CD4-positive, alpha-beta T cell treated with Interferon alpha-2 for 1 hour (primary cell): ENCODE measurements at regions not wholly inside any gene's neighbourhood (a gene's known extent, or its start where the extent isn't known, plus 50 kb on each side); places are given as distances from the start of the nearest gene placed in this dataset.

Source experiments
- DNase-seq, 2 donors: peaks; one replicate each; pipeline ENCODE4 v3.0.0-alpha.2; 2020 to 2022

DNA sequence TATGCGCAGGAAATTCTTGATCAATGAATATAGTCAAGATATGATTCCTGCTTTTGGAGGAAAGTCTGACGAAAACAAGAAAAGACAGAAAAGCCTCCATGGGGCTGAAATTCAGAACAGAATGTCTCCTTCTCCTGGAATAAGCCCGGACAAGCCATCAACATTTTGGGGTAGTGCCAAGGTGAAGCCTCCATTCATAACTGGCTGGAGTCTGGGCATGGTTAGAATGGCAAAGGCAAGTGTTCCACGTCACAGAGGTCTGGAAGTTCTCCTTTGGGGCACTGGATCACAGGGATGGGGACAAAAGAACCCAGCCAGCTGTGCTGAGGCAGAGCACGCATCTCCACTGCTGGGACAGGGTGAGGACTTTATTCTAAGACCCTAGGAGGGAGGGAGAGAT is 505.7 kb downstream of the CMPK2 start:
- DNase-seq = no peak

DNA sequence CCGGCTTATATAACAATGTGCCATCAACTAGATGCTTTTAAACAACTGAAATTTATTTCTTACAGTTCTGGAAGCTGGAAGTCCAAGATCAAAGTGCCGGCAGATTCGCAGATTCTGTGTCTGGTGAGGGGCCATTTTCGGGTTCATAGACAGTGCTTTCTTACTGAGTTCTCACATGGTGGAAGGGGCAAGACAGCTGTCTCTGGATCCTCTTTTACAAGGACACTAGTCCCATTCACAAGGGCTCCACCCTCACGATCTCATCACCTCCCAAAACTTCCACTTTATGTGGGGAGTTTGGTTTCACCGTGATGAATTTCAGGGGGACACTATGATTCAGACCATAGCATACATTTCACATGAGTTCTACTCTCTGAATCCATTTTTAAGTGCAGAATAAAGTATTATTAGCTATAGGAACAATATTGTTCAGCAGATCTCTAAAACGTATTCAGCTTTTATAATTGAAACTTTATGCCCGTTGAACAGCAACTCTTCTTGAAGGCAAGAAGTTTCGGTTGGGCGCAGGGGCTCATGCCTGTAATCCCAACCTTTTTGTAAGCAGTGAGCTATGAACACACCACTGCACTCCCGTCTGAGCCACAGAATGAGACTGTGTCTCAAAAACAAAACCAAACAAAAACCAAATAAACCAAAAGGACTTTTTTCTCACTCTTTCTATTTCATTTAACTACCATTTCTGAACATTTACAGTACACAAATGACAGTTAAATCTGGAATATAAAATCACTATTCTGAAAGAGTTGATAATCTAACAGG is 502.8 kb downstream of the CMPK2 start:
- DNase-seq = no peak

GRCh38 chr2:6368281-6368680 is 497.4 kb downstream of the CMPK2 start:
- no peak for DNase-seq

- no peak for DNase-seq
Observed at GRCh38 chr2:6369266-6369665, 496.4 kb downstream of the CMPK2 start.

GRCh38 chr2:6370753-6371551 is 494.8 kb downstream of the CMPK2 start:
- DNase-seq = no peak

DNA sequence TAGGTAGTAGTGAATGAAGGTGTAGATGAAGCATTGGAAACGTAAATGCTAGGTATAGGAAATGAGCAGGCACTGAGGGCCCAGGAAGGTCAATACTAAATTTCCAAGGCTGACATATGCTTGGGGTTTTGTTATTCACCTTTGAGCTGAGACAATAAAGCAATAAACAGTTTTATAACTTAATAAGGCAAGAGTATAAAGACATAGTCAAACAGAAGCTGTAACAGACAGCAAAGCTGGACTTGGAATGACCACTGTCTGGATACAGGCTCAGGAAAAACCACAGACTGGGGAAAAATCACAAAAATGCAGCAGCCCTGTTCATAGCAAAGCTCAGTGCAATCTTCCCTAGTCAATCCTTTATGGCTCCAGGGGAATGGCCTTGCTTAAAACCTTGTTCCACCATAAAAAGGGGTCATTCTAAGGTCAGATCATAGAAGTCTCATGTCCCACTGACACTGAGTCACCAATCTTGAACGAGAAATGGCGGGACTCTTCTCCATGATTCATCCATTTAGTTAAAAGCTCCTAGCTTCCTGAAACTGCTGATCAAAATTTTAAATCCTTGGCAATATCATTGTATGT is 493.3 kb downstream of the CMPK2 start:
- DNase-seq = no peak

- no peak for DNase-seq
Observed at GRCh38 chr2:6381326-6381725, 484.4 kb downstream of the CMPK2 start.

- DNase-seq = no peak
Observed at GRCh38 chr2:6384341-6384740, 481.4 kb downstream of the CMPK2 start.

GRCh38 chr2:6392354-6392753 is 473.4 kb downstream of the CMPK2 start:
- no peak for DNase-seq

GRCh38 chr2:6392966-6393365 is 472.7 kb downstream of the CMPK2 start:
- DNase-seq = no peak

- no peak for DNase-seq
Observed at GRCh38 chr2:6393819-6394218, 471.9 kb downstream of the CMPK2 start.

- no peak for DNase-seq
Observed at GRCh38 chr2:6394276-6394675, 471.4 kb downstream of the CMPK2 start.

- DNase-seq = no peak
Observed at GRCh38 chr2:6398421-6398820, 467.3 kb downstream of the CMPK2 start.

DNA sequence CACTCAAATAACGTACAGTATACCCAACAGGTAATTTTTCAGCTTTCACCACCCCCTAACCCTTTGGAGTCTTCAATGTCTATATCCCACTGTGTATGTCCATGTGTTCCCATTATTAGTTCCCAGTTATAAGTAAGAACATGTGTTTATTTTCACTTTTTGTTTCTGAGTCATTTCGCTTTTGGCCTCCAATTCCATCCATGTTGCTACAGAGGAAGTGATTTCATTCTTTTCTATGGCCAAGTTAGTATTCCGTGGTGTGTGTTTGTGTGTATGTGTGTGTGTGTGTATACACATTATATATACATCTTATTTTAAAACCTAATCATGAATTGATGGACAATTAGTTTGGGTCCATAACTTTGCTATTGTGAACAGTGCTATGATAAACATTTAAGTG is 464.4 kb downstream of the CMPK2 start:
- DNase-seq = no peak

- DNase-seq = no peak
Observed at GRCh38 chr2:6408057-6408456, 457.6 kb downstream of the CMPK2 start.

- no peak for DNase-seq
Observed at GRCh38 chr2:6410313-6410712, 455.4 kb downstream of the CMPK2 start.

GRCh38 chr2:6412533-6413091 is 453.1 kb downstream of the CMPK2 start:
- DNase-seq = no peak

GRCh38 chr2:6417050-6417449 is 448.7 kb downstream of the CMPK2 start:
- DNase-seq = no peak

- DNase-seq = no peak
Observed at GRCh38 chr2:6418291-6418690, 447.4 kb downstream of the CMPK2 start.

DNA sequence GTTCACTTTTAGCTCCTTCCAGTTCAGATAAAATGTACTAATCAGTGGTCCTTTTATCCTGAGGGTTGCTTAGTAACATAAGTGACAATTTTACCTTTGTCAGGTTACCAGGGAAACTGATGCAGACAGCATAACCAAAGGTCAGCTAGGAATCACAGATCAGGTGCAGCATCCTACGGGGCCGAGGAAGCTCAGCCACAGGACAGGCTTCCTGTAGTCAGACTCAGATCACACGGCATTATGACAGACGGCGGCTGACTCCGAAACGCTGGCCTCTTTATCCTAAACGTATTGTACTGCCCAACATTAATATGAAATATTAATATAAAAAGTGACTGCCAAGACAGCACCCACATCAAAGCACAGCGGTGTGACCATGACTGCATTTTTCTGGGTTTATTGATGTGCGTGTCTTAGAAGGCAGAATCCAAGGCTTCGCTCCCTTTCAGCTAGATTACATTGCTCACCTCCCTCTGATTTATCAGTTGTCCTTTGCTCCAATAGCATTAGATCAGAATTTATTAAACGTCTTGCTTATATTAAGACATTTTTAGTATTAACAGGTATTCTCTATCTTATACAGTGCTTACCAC is 444.5 kb downstream of the CMPK2 start:
- no peak for DNase-seq

GRCh38 chr2:6421888-6422287 is 443.8 kb downstream of the CMPK2 start:
- no peak for DNase-seq

DNA sequence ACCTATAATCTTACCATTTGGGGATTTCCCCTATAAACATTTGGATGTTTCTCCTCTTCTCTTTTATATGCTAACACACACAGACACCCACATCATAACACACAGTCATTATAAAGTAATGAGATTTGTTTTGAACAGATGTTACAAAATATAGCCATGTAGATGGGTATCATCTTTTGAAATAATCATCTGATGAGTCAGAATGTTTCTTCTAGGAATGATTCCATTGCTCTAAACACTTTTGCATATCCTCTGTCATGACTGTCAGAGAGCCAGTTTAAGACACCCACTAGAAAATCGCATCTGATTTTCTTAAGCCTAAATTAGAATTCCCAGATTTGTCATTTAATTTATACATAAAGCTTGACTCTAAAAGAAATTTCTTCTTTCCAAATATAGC is 442.6 kb downstream of the CMPK2 start:
- no peak for DNase-seq

DNA sequence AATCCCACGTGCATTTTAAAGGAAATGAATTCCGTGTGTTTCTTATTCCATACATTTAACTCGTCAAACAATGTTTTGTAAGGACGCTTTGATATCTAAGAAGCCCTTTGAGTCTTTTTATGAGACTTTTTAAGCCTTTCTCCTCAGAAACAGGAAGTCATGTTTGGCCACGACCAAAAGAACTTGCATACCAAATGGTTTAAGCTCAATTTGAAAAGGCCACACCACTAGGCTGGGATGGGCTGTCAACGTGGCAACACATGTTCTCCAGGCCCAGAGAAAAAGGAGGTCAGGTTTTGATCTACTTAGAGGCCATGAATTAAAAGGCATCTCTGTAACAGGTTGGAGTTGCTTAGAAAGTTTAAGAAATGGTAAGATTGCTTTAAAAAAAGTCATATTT is 441.8 kb downstream of the CMPK2 start:
- no peak for DNase-seq
